Endothelial cell of umbilical vein (primary cell): ENCODE measurements at regions not wholly inside any gene's neighbourhood (a gene's known extent, or its start where the extent isn't known, plus 50 kb on each side); places are given as distances from the start of the nearest gene placed in this dataset.

Source experiments
- BruUV-seq: library from RNA; stranded (reverse); fragments of 400-500 nt; replicated peaks from 2 replicates; lab custom pipeline; 2021; lab: Mats Ljungman, UMichigan
- CTCF ChIA-PET: fragments of 300-600, 350-600 bp; sonication (Branson Sonifier 250); formaldehyde crosslinking; loops from one replicate; lab custom pipeline; 2021; ENCODE audit warnings: antibody characterized with exemption, inconsistent platforms; lab: Charles Lee
- POLR2A ChIA-PET: fragments of 300-600, 350-600 bp; sonication (Branson Sonifier 250); formaldehyde crosslinking; loops from one replicate; lab custom pipeline; 2021; ENCODE audit warnings: antibody characterized with exemption, inconsistent platforms; lab: Charles Lee
- DNase-seq: peaks from one replicate; pipeline ENCODE4 v3.0.0-alpha.2; 2011; ENCODE audit warnings: low read depth, low spot score
- FAIRE-seq: peaks from 2 replicates; lab custom pipeline; 2011; peaks lifted over from hg19 to GRCh38; lab: Jason Lieb, UNC
- H2AFZ ChIP-seq: 2 replicates; pipeline ENCODE4 v1.6.0; 2012; ENCODE audit warnings: low read depth, low read length, control low read depth, inconsistent platforms
- H3K27ac ChIP-seq: 2 replicates; pipeline ENCODE4 v1.5.1; 2011; ENCODE audit warnings: low read depth, mild to moderate bottlenecking, control low read depth, low read length, moderate library complexity; ENCODE audit not compliant: insufficient read depth
- H3K27me3 ChIP-seq, 2 experiments: 2 replicates each; pipeline versions ENCODE4 v1.6.0 to v1.6.1; 2011; ENCODE audit warnings: low read length in 2 of 2, mixed read lengths in 1 of 2; ENCODE audit not compliant: control insufficient read depth in 2 of 2, insufficient read depth in 2 of 2
- H3K36me3 ChIP-seq, 2 experiments: 2 replicates in 1 of 2; 3 replicates in 1 of 2; pipeline ENCODE4 v1.5.1; 2011; ENCODE audit warnings: low read length in 2 of 2, mild to moderate bottlenecking in 1 of 2, moderate library complexity in 1 of 2; ENCODE audit not compliant: control insufficient read depth in 2 of 2, insufficient read depth in 2 of 2; ENCODE audit errors: extremely low read depth in 1 of 2
- H3K4me1 ChIP-seq: 3 replicates; pipeline ENCODE4 v1.5.1; 2011; ENCODE audit warnings: mild to moderate bottlenecking, low read length; ENCODE audit not compliant: control insufficient read depth, insufficient read depth; ENCODE audit errors: extremely low read depth
- H3K4me2 ChIP-seq: 2 replicates; pipeline ENCODE4 v1.6.1; 2011; ENCODE audit warnings: low read length, control low read depth, mixed read lengths; ENCODE audit not compliant: insufficient read depth
- H3K4me3 ChIP-seq, 3 experiments: fragments of 200-600 bp in 1 of 3; sonication (generic), shearing (Covaris generic) in 1 of 3; replicated peaks in 1 of 3; 2 replicates each; pipeline ENCODE4 v1.5.1; 2011 to 2016; ENCODE audit warnings: control low read depth in 3 of 3, low read length in 3 of 3, mild to moderate bottlenecking in 2 of 3, inconsistent platforms in 1 of 3, low read depth in 1 of 3, moderate library complexity in 1 of 3; ENCODE audit not compliant: insufficient read depth in 1 of 3
- H3K79me2 ChIP-seq: 2 replicates; pipeline ENCODE4 v1.6.0; 2012; ENCODE audit warnings: low read length, inconsistent platforms; ENCODE audit not compliant: control insufficient read depth, insufficient read depth
- H3K9ac ChIP-seq: replicated peaks from 2 replicates; pipeline ENCODE3; 2011; ENCODE audit warnings: low read length, control low read depth; ENCODE audit not compliant: insufficient read depth; ENCODE audit errors: extremely low read depth
- H3K9me1 ChIP-seq: replicated peaks from 3 replicates; pipeline ENCODE4 v1.6.0; 2011; ENCODE audit warnings: mild to moderate bottlenecking, low read length; ENCODE audit not compliant: control insufficient read depth, insufficient read depth; ENCODE audit errors: extremely low read depth
- H3K9me3 ChIP-seq: replicated peaks from 2 replicates; pipeline ENCODE4 v1.5.1; 2012; ENCODE audit warnings: low read length, inconsistent platforms; ENCODE audit not compliant: control insufficient read depth, insufficient read depth
- H4K20me1 ChIP-seq: replicated peaks from 2 replicates; pipeline ENCODE3; 2011; ENCODE audit warnings: mild to moderate bottlenecking, low read length; ENCODE audit not compliant: control insufficient read depth, insufficient read depth; ENCODE audit errors: extremely low read depth
- EZH2 ChIP-seq: IDR thresholded peaks from 2 replicates; pipeline ENCODE4 v1.6.1; 2012; ENCODE audit warnings: borderline replicate concordance, low read depth, mild to moderate bottlenecking, moderate library complexity, low read length, inconsistent platforms; ENCODE audit not compliant: severe bottlenecking
- FOS ChIP-seq: IDR thresholded peaks from 2 replicates; pipeline ENCODE4 v1.6.1; 2011; ENCODE audit warnings: mild to moderate bottlenecking, low read length, moderate library complexity, borderline replicate concordance; ENCODE audit not compliant: insufficient read depth
- GATA2 ChIP-seq: IDR thresholded peaks from 2 replicates; pipeline ENCODE4 v1.7.0; 2011; ENCODE audit warnings: low read depth, mild to moderate bottlenecking, moderate library complexity, mixed read lengths, low read length; ENCODE audit not compliant: insufficient read length, insufficient read depth
- JUN ChIP-seq: IDR thresholded peaks from 2 replicates; pipeline ENCODE4 v1.6.1; 2011; ENCODE audit warnings: borderline replicate concordance, low read depth; ENCODE audit not compliant: insufficient read length, insufficient read depth
- MYC ChIP-seq: IDR thresholded peaks from one replicate; pipeline ENCODE4 v1.6.1; 2011; ENCODE audit warnings: mild to moderate bottlenecking, low read depth, low read length
- POLR2A ChIP-seq: IDR thresholded peaks from 2 replicates; pipeline ENCODE4 v1.6.1; 2012; ENCODE audit warnings: low read depth, mild to moderate bottlenecking, control low read depth, low read length
- POLR2AphosphoS5 ChIP-seq: IDR thresholded peaks from 2 replicates; pipeline ENCODE4 v1.6.1; 2012; ENCODE audit warnings: low read depth, mild to moderate bottlenecking, control low read depth, low read length, moderate library complexity; ENCODE audit not compliant: insufficient read depth
- dilution Hi-C: fragments of 300-500 bp; cut with MboI; formaldehyde crosslinking; loops from one replicate; pipeline ENCODE4 v1.15.0; 2019; ENCODE audit warnings: low sequenced_read_pairs; ENCODE audit not compliant: extremely low pct_ligation_motif_present
- intact Hi-C: fragments of 100-400 bp; cut with micrococcal nuclease; formaldehyde crosslinking; loops from one replicate; pipeline ENCODE4 v1.10.0; 2022
- TF ChIP-seq, protein P1 (sequence below), 2 donors: IDR thresholded peaks; 1 replicate in 1 of 2; 2 replicates in 1 of 2; pipeline ENCODE4 v1.5.1; 2011; ENCODE audit warnings: low read length in 2 of 2, mild to moderate bottlenecking in 2 of 2, moderate library complexity in 2 of 2, control low read depth in 1 of 2, inconsistent platforms in 1 of 2, low read depth in 1 of 2; ENCODE audit not compliant: insufficient read depth in 1 of 2; ENCODE audit errors: extremely low read depth in 1 of 2
- TF ChIP-seq, protein P2 (sequence below): IDR thresholded peaks from 2 replicates; pipeline ENCODE4 v1.6.1; 2011; ENCODE audit not compliant: insufficient read depth, insufficient read length

DNA sequence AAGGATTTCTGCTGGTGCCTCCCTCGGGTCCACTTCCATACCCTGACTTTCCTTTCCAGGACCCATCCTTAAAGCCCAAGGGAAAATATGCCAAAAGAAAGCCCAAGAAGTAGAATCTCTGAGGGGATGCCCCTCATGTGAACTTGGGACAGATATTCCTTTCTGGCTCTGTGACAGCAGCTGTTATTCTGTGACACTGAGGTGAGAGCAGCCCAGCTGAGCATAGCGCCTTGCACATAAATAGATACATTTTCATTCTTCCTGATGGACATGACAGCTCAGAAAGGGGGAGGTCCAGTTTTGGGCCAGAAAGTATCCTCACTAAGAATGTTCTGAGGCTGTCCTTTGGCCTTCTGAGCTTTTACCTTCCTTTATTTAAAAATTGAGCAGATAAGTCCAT lies 353.2 kb downstream of the SAMD5 start:
- no peak overlapping the region for H3K27ac ChIP-seq
- H3K9me1 ChIP-seq: no peaks in the 10 kb centered on the region
- H3K4me2 ChIP-seq: no peak overlapping the region
- H2AFZ ChIP-seq: no peak overlapping the region
- H3K36me3 ChIP-seq: no peaks in the 10 kb centered on the region
- BruUV-seq: no TSS peak
- DNase-seq: no peak
- no peaks in the 10 kb centered on the region for H3K4me1 ChIP-seq
- ChIA-PET POLR2A (no interaction called here), CTCF (no interaction called here)
- dilution Hi-C loops: no loop called here
- intact Hi-C loops: loop anchor here (10.0 kb wide), 1 partner anchor 203 kb away; no protein-coding TSS in a partner anchor
- H4K20me1 ChIP-seq: no peaks in the 10 kb centered on the region
- FAIRE-seq: no peak
- TF ChIP-seq JUN: no peak
- no peaks in the 10 kb centered on the region for H3K9me3 ChIP-seq
- no peak overlapping the region for H3K4me3 ChIP-seq
- H3K79me2 ChIP-seq: no peaks in the 10 kb centered on the region
- no peaks in the 10 kb centered on the region for H3K27me3 ChIP-seq
- H3K9ac ChIP-seq: no peak overlapping the region

DNA sequence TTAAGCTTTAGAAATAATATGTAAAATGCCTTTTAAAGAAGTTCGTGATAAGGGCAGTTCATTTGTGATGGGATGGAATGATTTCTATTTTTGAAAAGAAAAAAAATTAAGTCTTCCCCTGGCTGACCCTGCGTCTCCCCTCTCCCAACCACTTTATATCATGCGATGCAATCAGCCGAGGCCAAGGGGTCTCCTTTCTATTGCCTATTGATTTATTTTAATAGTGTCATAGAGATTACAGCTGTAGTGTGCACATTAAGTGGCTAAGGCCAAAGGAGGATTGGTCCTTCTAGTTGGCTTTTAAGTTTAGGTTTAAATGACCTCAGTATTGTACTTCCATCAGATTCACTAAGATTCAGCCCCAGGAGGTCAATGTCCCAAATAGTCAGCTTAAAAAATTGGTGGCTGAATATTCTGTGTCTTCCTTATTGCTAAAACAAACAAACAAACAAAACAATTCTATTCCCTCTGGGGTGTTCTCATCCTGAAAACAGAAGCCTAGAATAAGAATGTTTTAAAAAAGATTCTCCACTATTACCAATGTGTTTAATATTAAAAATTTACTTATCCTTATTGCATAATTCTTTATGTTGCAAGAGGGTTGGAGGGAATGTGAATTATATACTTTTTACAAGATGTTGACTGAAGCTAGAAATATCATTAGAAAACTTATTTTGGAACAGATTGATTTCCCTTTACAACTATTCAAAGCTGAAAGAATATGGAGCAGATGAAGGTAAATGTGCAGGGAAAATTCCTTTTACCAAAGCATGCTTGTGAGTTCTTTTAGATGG lies 359.1 kb downstream of the SAMD5 start:
- ChIA-PET CTCF (interaction anchor here (0.9 to 1.5 kb wide), 2 partner anchors 223 to 361 kb away, joined by 3 read pairs; no protein-coding TSS in a partner anchor), POLR2A (no interaction called here)
- BruUV-seq: no TSS peak
- H3K79me2 ChIP-seq: no peaks in the 10 kb centered on the region
- TF ChIP-seq JUN: no peak
- TF ChIP-seq, protein P1, sequence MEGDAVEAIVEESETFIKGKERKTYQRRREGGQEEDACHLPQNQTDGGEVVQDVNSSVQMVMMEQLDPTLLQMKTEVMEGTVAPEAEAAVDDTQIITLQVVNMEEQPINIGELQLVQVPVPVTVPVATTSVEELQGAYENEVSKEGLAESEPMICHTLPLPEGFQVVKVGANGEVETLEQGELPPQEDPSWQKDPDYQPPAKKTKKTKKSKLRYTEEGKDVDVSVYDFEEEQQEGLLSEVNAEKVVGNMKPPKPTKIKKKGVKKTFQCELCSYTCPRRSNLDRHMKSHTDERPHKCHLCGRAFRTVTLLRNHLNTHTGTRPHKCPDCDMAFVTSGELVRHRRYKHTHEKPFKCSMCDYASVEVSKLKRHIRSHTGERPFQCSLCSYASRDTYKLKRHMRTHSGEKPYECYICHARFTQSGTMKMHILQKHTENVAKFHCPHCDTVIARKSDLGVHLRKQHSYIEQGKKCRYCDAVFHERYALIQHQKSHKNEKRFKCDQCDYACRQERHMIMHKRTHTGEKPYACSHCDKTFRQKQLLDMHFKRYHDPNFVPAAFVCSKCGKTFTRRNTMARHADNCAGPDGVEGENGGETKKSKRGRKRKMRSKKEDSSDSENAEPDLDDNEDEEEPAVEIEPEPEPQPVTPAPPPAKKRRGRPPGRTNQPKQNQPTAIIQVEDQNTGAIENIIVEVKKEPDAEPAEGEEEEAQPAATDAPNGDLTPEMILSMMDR (IDR thresholded peaks at IDR 0.05; ENCODE audit: extremely low read depth in 1 of 2, insufficient read depth in 1 of 2, low read depth in 1 of 2, low read length in 2 of 2): no peak
- no peak for TF ChIP-seq GATA2
- TF ChIP-seq, protein P2, sequence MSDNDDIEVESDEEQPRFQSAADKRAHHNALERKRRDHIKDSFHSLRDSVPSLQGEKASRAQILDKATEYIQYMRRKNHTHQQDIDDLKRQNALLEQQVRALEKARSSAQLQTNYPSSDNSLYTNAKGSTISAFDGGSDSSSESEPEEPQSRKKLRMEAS: no peak
- no peak for TF ChIP-seq MYC
- TF ChIP-seq POLR2AphosphoS5: no peak
- TF ChIP-seq EZH2: no peak
- TF ChIP-seq FOS: no peak
- no peak for TF ChIP-seq POLR2A
- peak overlapping the region in 1 of 3 experiments; percentile 12 for H3K4me3 ChIP-seq
- H4K20me1 ChIP-seq: no peaks in the 10 kb centered on the region
- H3K4me2 ChIP-seq: peak overlapping the region; percentile 92
- no peaks in the 10 kb centered on the region for H3K9me3 ChIP-seq
- FAIRE-seq (no peak), DNase-seq (no peak)
- H3K27ac ChIP-seq: peak overlapping the region; percentile 90
- H3K9ac ChIP-seq: peak overlapping the region; percentile 56
- H3K27me3 ChIP-seq: no peaks in the 10 kb centered on the region
- no peak overlapping the region for H2AFZ ChIP-seq
- H3K9me1 ChIP-seq: no peaks in the 10 kb centered on the region
- H3K36me3 ChIP-seq: no peaks in the 10 kb centered on the region
- dilution Hi-C loops: no loop called here
- intact Hi-C loops: loop anchor here (1.0 to 10.0 kb wide), 8 partner anchors 154 to 1510 kb away; no protein-coding TSS in a partner anchor
- H3K4me1 ChIP-seq: peaks cover 34% of the 10 kb centered on the region
